RWPE1 (cell line): ENCODE measurements at regions not wholly inside any gene's neighbourhood (a gene's known extent, or its start where the extent isn't known, plus 50 kb on each side); places are given as distances from the start of the nearest gene placed in this dataset.

ENCODE experiments used
- CTCF ChIA-PET: fragments of 350-600 bp; sonication (Branson Sonifier 250); formaldehyde crosslinking; extraction: SDS; loops from one replicate; lab custom pipeline; 2021; lab: Yijun Ruan, JAX
- POLR2A ChIA-PET: fragments of 400-600 bp; formaldehyde crosslinking; extraction: SDS; loops from one replicate; lab custom pipeline; 2020; ENCODE audit warnings: antibody characterized with exemption; ENCODE audit not compliant: low non-redundant PET; lab: Yijun Ruan, JAX
- DNase-seq: peaks from one replicate; pipeline ENCODE4 v3.0.0; 2012; ENCODE audit warnings: low spot score
- H3K27ac ChIP-seq: fragments of 450-650 bp; 2 replicates; pipeline ENCODE4 v1.5.1; 2017
- TF ChIP-seq, protein P1 (sequence below): fragments of 450-650 bp; conservative IDR thresholded peaks from 2 replicates; pipeline ENCODE4 v1.5.1; 2017; ENCODE audit warnings: low read depth, mild to moderate bottlenecking

DNA sequence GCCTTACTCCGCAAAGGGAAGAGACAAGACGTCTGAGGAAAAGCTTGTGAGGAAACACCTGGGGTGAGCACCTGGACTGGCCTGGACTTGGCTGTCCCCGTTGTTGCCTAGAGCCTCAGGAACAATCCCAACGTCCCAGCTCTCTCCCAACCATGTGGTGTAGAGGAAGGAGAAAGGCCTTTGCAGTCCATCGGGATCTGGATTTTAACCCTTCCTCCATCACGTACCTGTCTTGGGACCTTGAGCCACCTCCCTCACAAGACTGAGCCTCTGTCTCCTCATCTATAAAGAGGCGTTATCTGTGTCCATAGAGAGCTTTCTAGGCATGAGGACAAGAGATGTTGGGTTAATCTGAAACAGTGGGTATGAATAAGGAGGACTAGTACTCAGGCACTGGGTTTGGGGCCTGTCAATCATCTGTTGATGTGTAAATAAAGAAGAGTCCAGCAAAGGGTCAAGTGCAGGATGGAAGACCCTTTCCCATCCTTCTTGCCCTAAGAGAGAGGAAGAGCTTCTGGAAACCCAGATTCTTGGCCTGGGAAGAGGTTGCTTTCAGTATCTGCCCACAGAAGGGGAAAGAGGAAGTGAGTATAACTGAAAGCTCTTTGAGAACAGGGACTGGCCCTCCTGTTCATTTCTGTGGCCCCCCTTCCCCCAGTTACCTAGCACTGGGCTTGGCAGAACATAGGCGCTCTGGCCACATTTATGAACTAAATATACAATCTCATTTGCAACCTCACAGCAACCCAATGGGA, 137.1 kb downstream of the PJA1 start:
- CTCF ChIA-PET, result interaction anchor here (0.7 kb wide), 1 partner anchor 198 kb away, joined by 3 read pairs; no protein-coding TSS in a partner anchor
- H3K27ac ChIP-seq, result peak overlapping the region; percentile 93
- TF ChIP-seq, protein P1, sequence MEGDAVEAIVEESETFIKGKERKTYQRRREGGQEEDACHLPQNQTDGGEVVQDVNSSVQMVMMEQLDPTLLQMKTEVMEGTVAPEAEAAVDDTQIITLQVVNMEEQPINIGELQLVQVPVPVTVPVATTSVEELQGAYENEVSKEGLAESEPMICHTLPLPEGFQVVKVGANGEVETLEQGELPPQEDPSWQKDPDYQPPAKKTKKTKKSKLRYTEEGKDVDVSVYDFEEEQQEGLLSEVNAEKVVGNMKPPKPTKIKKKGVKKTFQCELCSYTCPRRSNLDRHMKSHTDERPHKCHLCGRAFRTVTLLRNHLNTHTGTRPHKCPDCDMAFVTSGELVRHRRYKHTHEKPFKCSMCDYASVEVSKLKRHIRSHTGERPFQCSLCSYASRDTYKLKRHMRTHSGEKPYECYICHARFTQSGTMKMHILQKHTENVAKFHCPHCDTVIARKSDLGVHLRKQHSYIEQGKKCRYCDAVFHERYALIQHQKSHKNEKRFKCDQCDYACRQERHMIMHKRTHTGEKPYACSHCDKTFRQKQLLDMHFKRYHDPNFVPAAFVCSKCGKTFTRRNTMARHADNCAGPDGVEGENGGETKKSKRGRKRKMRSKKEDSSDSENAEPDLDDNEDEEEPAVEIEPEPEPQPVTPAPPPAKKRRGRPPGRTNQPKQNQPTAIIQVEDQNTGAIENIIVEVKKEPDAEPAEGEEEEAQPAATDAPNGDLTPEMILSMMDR, result no peak
- POLR2A ChIA-PET, result no interaction called here
- no peak for DNase-seq

DNA sequence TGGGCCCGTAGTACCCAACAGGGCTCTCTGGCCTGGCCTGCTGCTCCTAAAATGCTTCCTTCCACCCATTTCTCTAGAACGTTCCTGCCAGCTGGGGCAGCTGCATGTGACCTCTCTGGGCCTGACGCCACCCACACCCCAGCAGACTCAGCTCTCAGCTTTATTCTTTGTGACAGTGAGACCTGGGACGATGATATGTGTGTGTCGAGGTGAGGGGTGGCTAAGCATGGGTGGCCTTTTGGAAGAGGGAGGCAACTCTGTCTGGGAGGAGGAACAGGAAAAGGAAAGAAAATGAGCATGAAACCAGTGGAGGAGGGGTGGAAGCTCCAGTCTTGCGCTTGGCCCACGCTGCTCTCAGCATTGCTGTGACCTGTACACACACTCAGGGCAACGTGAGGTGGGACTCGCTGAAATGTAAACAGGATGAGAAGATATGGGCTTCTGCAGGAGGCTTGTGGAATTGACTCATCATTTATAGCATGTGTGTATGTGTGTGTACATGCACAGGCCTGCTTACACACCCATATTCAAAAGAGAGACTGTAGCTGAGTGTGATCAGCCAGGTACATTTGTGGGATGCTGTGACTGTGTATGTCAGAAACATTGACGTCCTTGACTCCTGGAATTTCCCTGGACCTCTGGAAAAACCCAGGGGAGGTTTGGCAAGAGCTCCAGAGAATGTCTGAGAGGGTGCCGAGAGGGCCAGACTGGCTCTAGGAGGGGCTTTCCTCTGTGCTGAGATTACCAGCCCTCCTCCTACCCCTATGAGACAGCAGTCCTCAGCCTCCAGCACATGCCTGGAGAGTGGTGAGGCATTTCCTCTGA, 137.9 kb downstream of the PJA1 start:
- ChIA-PET CTCF (interaction anchor here (0.7 kb wide), 1 partner anchor 197 kb away, joined by 3 read pairs; no protein-coding TSS in a partner anchor), POLR2A (interaction anchor here (0.7 kb wide), 1 partner anchor 199 kb away, joined by 3 read pairs; the partner anchor contains the start of gene EFNB1)
- TF ChIP-seq, protein P1, result no peak
- H3K27ac ChIP-seq, result peak overlapping the region; percentile 93
- DNase-seq, result peak; percentile 38

DNA sequence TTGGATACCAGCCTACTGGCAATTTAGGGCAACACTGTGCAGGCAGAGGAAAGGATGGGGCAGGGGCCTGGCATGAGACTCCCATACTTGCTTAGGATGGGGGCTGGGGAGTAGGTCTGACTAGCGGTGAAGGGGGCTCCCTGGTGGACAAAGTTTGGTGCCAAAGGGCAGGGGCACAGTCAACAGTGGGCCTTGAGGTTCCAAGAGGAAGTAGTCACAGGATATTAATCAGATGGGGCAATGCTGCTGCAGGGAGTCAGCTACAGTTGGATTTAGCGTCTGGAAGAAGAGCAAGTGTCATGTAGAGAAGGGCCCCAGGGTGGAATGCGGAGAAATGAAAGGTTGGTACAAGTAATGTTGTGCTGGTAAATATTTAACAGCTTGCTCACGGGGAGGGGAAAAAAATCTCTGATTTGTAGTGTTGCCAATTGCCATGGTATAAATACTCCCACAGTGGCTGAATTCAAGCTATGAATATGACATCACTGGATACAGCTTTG, 139.4 kb downstream of the PJA1 start:
- ChIA-PET CTCF (no interaction called here), POLR2A (no interaction called here)
- DNase-seq, result peak; percentile 55
- peak overlapping the region; percentile 93 for H3K27ac ChIP-seq
- TF ChIP-seq, protein P1, result no peak

DNA sequence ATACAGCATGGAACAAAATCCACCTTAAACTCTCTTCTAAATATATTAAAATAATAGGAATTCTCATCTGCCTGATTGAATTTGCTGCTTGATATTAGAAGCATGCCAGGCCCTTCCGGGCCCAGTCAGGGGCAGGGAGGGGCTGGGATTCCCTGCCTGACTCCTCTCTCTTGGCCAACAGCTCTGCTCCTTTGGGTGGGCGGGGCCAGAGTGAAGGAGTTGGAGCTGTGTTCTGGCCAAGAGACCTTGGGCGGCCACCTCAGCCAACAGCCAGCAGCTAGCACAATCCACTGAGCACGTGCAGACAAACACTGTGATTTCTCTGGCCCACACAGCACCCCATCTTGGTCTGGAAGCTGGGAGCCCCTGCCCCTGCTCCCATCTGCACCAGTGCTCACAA, 140.3 kb downstream of the PJA1 start:
- peak overlapping the region; percentile 93 for H3K27ac ChIP-seq
- DNase-seq, result peak; percentile 39
- CTCF ChIA-PET, result no interaction called here
- TF ChIP-seq, protein P1, result no peak
- POLR2A ChIA-PET, result no interaction called here

DNA sequence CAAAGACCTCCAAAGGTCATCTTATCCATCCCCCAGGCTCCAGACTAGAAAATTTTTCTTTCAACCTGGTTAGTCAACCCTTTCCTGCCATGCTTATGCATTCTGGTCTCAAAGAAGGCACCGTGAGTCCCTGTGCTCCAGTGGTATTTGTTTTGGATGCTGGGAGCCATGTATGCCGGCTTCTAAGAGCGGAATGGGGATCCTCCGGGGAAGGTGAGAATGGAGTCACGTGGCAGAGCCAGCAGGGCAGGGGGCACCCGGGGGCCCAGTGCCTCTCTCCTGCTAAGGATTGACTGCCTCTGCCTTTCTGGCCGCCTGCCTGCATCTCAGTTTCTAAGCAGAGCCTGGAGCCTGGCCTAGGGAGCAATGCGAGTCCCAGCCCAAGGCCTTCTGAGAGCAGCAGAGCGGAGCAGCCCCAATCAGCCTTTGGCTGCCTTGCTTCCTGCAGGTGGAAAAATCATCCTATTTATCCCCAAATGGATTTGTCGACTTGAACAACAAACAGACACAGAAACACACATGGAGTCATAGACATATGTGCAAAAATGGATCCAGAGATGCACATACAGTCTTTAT, 141.0 kb downstream of the PJA1 start:
- H3K27ac ChIP-seq, result peak overlapping the region; percentile 93
- no peak for DNase-seq
- TF ChIP-seq, protein P1, result no peak
- ChIA-PET POLR2A (no interaction called here), CTCF (no interaction called here)

DNA sequence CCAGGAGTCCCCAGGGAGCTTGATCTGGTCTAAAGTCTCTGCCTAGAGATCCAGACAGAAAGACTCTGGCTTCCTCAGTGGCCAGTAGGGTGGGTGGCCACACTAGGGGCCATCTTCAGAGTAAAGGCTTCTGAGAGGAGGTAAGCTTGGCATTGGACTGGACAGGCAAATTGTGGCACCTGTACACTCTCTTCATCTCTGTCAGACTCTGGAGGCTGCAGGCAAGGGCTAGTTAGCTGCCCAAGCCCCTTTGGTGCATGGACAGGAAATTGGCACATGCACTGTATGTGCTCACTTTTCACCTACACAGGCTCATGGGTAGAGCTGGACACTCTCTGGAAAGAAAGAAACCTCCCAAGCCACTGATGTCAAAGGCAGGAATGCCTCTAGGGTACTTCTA, 142.8 kb downstream of the PJA1 start:
- H3K27ac ChIP-seq, result no peak overlapping the region
- no peak for DNase-seq
- CTCF ChIA-PET, result no interaction called here
- POLR2A ChIA-PET, result no interaction called here
- TF ChIP-seq, protein P1, result no peak
